Renal cortex interstitium (tissue), 11 donors: ENCODE measurements at regions not wholly inside any gene's neighbourhood (a gene's known extent, or its start where the extent isn't known, plus 50 kb on each side); places are given as distances from the start of the nearest gene placed in this dataset.
"Not testable (repeated sequence)": the region's sequence is repeated elsewhere in the genome, so short reads cannot be mapped to it uniquely, and the experiment has no call there.

Experiments
- DNase-seq, 11 donors: peaks; one replicate each; pipeline ENCODE4 v3.0.0-alpha.2; 2013; ENCODE audit warnings: low read depth in 9 of 11, low spot score in 4 of 11; ENCODE audit errors: extremely low read depth in 1 of 11

- no peak for DNase-seq
These were observed 336.8 kb upstream of the TMEM132C start for GRCh38 chr12:127930122-127930521.

GRCh38 chr12:127934409-127934808, 332.6 kb upstream of the TMEM132C start:
- DNase-seq = no peak

GRCh38 chr12:127936463-127936862, 330.5 kb upstream of the TMEM132C start:
- DNase-seq = no peak

- DNase-seq = no peak
These were observed 325.6 kb upstream of the TMEM132C start for GRCh38 chr12:127941332-127941731.

GRCh38 chr12:127942981-127943380, 324.0 kb upstream of the TMEM132C start:
- DNase-seq = no peak

GRCh38 chr12:127943481-127944210, 323.3 kb upstream of the TMEM132C start:
- no peak for DNase-seq

GRCh38 chr12:127944211-127944899, 322.6 kb upstream of the TMEM132C start:
- no peak for DNase-seq

- DNase-seq = no peak
These were observed 309.8 kb upstream of the TMEM132C start for GRCh38 chr12:127957001-127957660.

GRCh38 chr12:127962303-127962702, 304.7 kb upstream of the TMEM132C start:
- DNase-seq = no peak

- DNase-seq = no peak
These were observed 303.0 kb upstream of the TMEM132C start for GRCh38 chr12:127963933-127964332.

- no peak for DNase-seq
These were observed 302.3 kb upstream of the TMEM132C start for GRCh38 chr12:127964717-127965116.

- no peak for DNase-seq
These were observed 300.6 kb upstream of the TMEM132C start for GRCh38 chr12:127966331-127966730.

- no peak for DNase-seq
These were observed 296.5 kb upstream of the TMEM132C start for GRCh38 chr12:127970491-127970890.

- no peak for DNase-seq
These were observed 286.4 kb upstream of the TMEM132C start for GRCh38 chr12:127980585-127980984.

GRCh38 chr12:127981875-127982274, 285.1 kb upstream of the TMEM132C start:
- no peak for DNase-seq

- not testable (repeated sequence) for DNase-seq
These were observed 283.7 kb upstream of the TMEM132C start for GRCh38 chr12:127983213-127983791.

- DNase-seq = no peak
These were observed 282.4 kb upstream of the TMEM132C start for GRCh38 chr12:127984386-127985055.

- no peak for DNase-seq
These were observed 279.6 kb upstream of the TMEM132C start for GRCh38 chr12:127987199-127987901.

GRCh38 chr12:127991485-127991884, 275.5 kb upstream of the TMEM132C start:
- DNase-seq = no peak
